Mesodermal cell (in vitro differentiated cells): ENCODE measurements at regions not wholly inside any gene's neighbourhood (a gene's known extent, or its start where the extent isn't known, plus 50 kb on each side); places are given as distances from the start of the nearest gene placed in this dataset.

ENCODE experiments used
- H3K27ac ChIP-seq: 2 replicates; pipeline ENCODE4 v1.7.0; 2013; ENCODE audit warnings: mild to moderate bottlenecking, low read depth, low read length, moderate library complexity; ENCODE audit not compliant: severe bottlenecking
- H3K36me3 ChIP-seq: 2 replicates; pipeline ENCODE4 v1.7.1; 2013; ENCODE audit warnings: mild to moderate bottlenecking, low read length, moderate library complexity; ENCODE audit not compliant: control insufficient read depth, insufficient read depth
- H3K4me1 ChIP-seq: one replicate; pipeline ENCODE4 v1.7.1; 2013; ENCODE audit warnings: mild to moderate bottlenecking, low read length; ENCODE audit not compliant: insufficient read depth, control insufficient read depth, poor library complexity, severe bottlenecking
- H3K4me3 ChIP-seq: 2 replicates; pipeline ENCODE4 v1.7.0; 2013; ENCODE audit warnings: low read length, control low read depth, mild to moderate bottlenecking; ENCODE audit not compliant: insufficient read depth, poor library complexity, severe bottlenecking; ENCODE audit errors: extremely low read depth
- H3K9me3 ChIP-seq: 2 replicates; pipeline ENCODE4 v1.7.1; 2013; ENCODE audit warnings: mild to moderate bottlenecking, low read length, moderate library complexity; ENCODE audit not compliant: control insufficient read depth
- WGBS, 2 experiments: methylation state at CpG; one replicate each; pipeline ENCODE4 v1.1.5; 2013; ENCODE audit warnings: missing lambda C conversion rate in 2 of 2; ENCODE audit not compliant: insufficient coverage in 2 of 2; 5-methylcytosine and 5-hydroxymethylcytosine counted together

GRCh38 chr11:16611926-16612565, 126.4 kb upstream of the C11orf58 start:
- Histone ChIP-seq H3K4me1 (peaks cover 16% of the 10 kb centered on the region), H3K36me3 (no peaks in the 10 kb centered on the region), H3K9me3 (no peaks in the 10 kb centered on the region), H3K27ac (no peak overlapping the region), H3K4me3 (no peak overlapping the region)
- 0% methylated on average over 2 to 6 of the region's 11 CpGs for WGBS, 2 experiments

GRCh38 chr11:16611401-16611921, 127.0 kb upstream of the C11orf58 start:
- Histone ChIP-seq H3K4me3 (no peak overlapping the region), H3K36me3 (no peaks in the 10 kb centered on the region), H3K27ac (no peak overlapping the region), H3K9me3 (no peaks in the 10 kb centered on the region), H3K4me1 (peaks cover 16% of the 10 kb centered on the region)
- 4 to 5% methylated on average over 7 to 10 of the region's 14 CpGs for WGBS, 2 experiments

GRCh38 chr11:16610738-16611388, 127.6 kb upstream of the C11orf58 start:
- Histone ChIP-seq H3K9me3 (no peaks in the 10 kb centered on the region), H3K27ac (no peak overlapping the region), H3K4me3 (no peak overlapping the region), H3K36me3 (no peaks in the 10 kb centered on the region), H3K4me1 (peaks cover 16% of the 10 kb centered on the region)
- WGBS, 2 experiments, result 6 to 8% methylated on average over 25 to 34 of the region's 39 CpGs

GRCh38 chr11:16610213-16610737, 128.2 kb upstream of the C11orf58 start:
- WGBS, 2 experiments, result 14 to 26% methylated on average over 12 to 16 of the region's 23 CpGs
- Histone ChIP-seq H3K27ac (no peak overlapping the region), H3K4me3 (no peak overlapping the region), H3K9me3 (no peaks in the 10 kb centered on the region), H3K4me1 (peaks cover 16% of the 10 kb centered on the region), H3K36me3 (no peaks in the 10 kb centered on the region)

GRCh38 chr11:16609769-16610168, 128.7 kb upstream of the C11orf58 start:
- WGBS, 2 experiments, result 33 to 82% methylated on average over 1 to 3 of the region's 3 CpGs

GRCh38 chr11:16607675-16608644, 130.5 kb upstream of the C11orf58 start:
- Histone ChIP-seq H3K4me1 (peaks cover 16% of the 10 kb centered on the region), H3K27ac (peak overlapping the region; percentile 68), H3K4me3 (peak overlapping the region; percentile 73), H3K36me3 (no peaks in the 10 kb centered on the region), H3K9me3 (no peaks in the 10 kb centered on the region)
- WGBS, 2 experiments, result 2 to 4% methylated on average over 23 to 24 of the region's 25 CpGs

More at GRCh38 chr11:16609769-16610168, 128.7 kb upstream of the C11orf58 start:
- H3K4me1 ChIP-seq, result peaks cover 16% of the 10 kb centered on the region
- no peak overlapping the region for H3K27ac ChIP-seq
- H3K36me3 ChIP-seq, result no peaks in the 10 kb centered on the region
- H3K9me3 ChIP-seq, result no peaks in the 10 kb centered on the region
- H3K4me3 ChIP-seq, result no peak overlapping the region

GRCh38 chr11:16606784-16607674, 131.4 kb upstream of the C11orf58 start:
- H3K27ac ChIP-seq, result peak overlapping the region; percentile 68
- H3K9me3 ChIP-seq, result no peaks in the 10 kb centered on the region
- 0 to 1% methylated on average over 31 to 69 of the region's 81 CpGs for WGBS, 2 experiments

GRCh38 chr11:16605894-16606783, 132.3 kb upstream of the C11orf58 start:
- Histone ChIP-seq H3K4me3 (peak overlapping the region; percentile 73), H3K27ac (peak overlapping the region; percentile 68), H3K9me3 (no peaks in the 10 kb centered on the region), H3K36me3 (no peaks in the 10 kb centered on the region), H3K4me1 (peaks cover 3% of the 10 kb centered on the region)
- WGBS, 2 experiments, result 0% methylated on average over 21 to 28 of the region's 36 CpGs

More at GRCh38 chr11:16606784-16607674, 131.4 kb upstream of the C11orf58 start:
- peaks cover 11% of the 10 kb centered on the region for H3K4me1 ChIP-seq
- peak overlapping the region; percentile 73 for H3K4me3 ChIP-seq
- no peaks in the 10 kb centered on the region for H3K36me3 ChIP-seq

- Histone ChIP-seq H3K27ac (peak overlapping the region; percentile 60), H3K9me3 (no peaks in the 10 kb centered on the region), H3K4me3 (peak overlapping the region; percentile 73), H3K36me3 (no peaks in the 10 kb centered on the region), H3K4me1 (no peaks in the 10 kb centered on the region)
- WGBS, 2 experiments, result 0 to 3% methylated on average over 13 to 20 of the region's 32 CpGs
These were observed 133.0 kb upstream of the C11orf58 start for GRCh38 chr11:16605389-16605893.
